GM21576 (cell line): ENCODE measurements at regions not wholly inside any gene's neighbourhood (a gene's known extent, or its start where the extent isn't known, plus 50 kb on each side); places are given as distances from the start of the nearest gene placed in this dataset.

ENCODE experiments used
- ATAC-seq: cut with Tn5 transposase; IDR thresholded peaks from one replicate; pipeline ENCODE4 v1.9.1; 2021; ENCODE audit warnings: mild to moderate bottlenecking, moderate library complexity; ENCODE audit not compliant: unreplicated experiment

GRCh38 chrX:129188231-129188630 is 335.1 kb downstream of the SMARCA1 start:
- no peak for ATAC-seq

DNA sequence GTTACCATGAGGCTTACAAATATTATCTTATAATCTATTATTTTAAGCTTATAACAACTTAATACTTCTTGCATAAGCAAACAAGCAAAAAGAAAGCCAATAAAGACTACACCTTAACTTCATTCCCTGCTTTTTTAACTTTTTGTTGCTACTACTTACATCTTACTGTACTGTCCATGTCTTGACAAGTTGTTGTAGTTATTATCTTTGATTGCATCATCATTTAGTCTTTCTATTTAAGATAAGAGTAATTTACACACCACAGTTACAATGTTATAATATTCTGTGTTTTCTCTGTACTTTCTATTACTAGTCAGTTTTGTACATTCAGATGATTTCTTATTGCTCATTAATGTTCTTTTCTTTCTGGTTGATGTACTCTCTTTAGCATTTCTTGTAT is 346.6 kb downstream of the SMARCA1 start:
- ATAC-seq: no peak

DNA sequence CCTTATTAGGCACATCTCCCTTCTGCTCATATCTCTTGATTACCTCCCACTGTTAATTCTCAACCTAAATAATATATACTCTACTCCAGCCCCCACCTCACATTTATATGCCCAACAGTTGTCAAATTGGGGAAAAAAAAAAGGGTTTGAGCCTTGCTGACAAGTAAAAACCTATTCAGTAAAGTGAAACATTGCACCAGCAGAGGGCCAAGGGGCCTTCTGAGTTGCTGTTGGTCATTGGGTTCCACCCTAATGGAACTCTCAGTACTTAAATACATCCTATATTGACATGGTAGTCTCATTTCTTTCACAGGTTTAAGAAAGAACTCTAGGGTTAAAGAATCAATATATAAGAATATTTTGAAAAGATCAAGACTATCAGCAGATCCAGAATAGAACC is 362.2 kb downstream of the SMARCA1 start:
- ATAC-seq: no peak

GRCh38 chrX:129158505-129158904 is 364.8 kb downstream of the SMARCA1 start:
- no peak for ATAC-seq

DNA sequence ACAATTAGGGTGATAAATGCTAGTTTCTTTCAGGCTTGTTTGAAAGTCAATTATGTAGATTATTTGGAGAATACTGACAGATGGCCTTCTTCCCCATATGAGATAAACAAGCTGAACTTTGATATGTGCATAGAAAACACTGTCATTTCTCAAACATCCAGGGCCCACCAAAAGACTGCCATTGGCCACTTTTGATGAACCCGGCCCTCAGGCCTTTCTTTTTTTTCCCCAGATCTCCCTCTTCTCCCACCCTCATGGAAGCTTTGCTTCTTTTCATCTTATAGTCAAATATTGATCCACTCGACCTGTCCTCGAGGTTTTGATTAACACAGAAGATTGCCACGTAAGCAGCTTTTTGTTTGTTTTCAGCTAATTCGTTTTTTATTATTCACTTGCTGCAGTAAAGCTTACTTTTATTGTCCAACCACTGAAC is 377.4 kb downstream of the SMARCA1 start:
- ATAC-seq: no peak

DNA sequence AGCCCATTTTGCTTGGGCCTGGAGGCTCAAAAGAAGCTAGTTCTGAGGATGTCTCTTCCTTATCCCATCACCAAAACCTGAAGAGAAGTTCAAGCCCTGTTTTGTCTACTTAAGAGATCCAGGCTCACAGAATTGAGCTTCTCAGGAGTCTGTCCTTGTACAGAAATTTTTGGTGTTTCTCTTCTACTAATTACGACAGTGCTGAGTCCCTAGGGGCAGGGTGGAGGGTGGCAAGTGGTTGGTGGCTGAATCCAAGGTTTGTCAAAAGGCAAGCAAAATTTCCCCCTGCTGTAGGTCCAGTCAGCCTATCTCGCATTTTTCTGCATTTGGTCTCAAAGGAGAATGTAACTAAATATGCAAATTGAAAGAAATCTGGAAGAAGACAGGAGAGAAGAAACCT is 377.9 kb downstream of the SMARCA1 start:
- no peak for ATAC-seq

DNA sequence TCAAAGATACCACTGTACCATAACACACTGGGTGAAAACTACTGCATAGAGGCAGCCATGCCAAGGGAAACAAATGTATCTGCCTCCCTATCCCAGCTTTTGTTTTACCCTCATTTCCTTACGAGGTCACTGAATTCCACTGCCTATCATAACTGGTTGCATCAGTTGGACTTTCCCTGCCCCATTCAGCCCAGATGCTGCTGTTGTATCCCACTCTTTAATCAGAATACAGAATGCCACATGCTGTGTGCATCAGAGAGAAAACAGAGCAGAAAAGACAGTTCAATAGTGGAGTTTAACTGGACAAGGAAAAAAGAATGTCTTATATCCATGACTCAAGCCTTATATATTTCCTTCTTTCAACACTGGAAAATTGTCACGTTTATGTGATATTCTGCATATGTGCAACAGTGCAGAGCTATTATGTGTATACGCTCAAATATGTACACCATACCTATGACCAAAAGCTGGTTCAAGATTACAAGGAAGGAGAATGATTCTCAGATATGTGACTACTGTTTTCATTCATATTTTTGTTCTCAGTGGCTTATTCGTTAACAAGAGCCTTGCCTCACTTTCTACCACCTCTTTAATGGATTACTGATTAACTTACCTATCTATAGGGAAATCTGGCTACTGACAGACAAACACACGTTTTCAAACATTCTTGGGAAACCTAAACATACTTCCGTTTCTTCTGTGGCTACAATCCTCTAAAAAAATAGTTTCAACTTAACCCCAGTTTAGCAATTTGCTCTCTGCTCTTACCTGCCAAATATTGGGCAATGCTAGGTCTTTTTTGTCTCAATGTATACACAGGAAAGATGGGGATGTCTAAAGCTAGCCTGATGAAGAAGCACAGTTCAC is 378.9 kb downstream of the SMARCA1 start:
- no peak for ATAC-seq

- ATAC-seq: no peak
These were observed 383.3 kb downstream of the SMARCA1 start for GRCh38 chrX:129139837-129140598.

DNA sequence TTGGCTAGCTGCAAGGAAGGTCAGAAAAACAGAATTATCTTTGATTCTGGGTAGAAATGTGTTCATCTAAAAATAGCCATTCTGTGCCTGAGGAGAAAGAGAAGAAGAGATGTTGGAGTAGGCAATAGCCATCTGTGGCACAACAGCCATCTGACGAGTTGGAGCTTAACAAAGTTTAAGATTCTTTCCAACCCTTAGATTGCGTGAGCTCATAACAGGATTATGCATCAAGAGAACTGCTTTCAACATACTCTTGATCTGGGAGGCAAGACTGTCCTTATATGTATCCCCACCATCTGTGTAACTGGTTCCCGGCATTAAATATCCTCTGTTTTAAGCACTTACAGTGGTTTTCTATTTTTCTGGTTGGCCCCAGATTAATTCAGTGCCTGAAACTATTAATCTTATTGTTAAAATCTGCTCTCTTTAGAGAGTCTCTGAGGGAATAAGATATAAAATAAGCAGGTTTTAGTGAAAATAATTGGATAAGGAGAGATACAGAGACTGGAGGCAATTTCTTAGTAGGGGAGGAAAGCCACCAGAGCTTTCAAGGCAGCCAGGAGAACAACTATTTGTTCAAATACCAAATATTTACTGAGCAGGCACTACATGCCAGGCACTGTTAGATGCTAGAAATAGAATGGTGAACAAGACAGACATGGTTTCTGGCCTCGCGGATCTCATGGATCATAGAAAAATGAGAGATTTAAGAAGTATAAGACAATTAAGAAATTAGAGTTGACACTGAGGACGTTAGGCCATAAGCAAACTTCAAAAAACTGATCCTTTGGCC is 398.0 kb downstream of the SMARCA1 start:
- ATAC-seq: no peak

GRCh38 chrX:129123795-129124194 is 399.5 kb downstream of the SMARCA1 start:
- no peak for ATAC-seq

- no peak for ATAC-seq
These were observed 406.4 kb downstream of the SMARCA1 start for GRCh38 chrX:129116676-129117470.

- no peak for ATAC-seq
These were observed 407.4 kb downstream of the SMARCA1 start for GRCh38 chrX:129115935-129116334.

DNA sequence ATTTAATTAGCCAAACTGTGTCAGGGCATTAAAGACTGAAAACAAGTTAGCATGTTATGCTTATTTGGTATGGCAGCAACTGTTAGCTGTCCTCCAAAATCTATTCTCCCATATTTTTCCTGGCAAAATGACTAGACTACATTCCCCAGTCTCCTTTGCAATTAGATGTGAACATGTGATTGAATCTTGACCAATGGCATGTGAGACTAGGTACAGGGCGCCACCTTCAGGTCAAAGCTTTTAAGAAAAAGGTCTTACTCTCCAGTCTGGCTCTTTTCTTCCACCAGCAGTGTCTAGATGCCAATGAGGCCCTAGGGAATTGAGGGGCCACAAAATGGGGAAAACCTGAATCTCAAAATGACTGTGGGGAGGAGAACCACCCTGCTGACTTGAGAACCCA is 408.2 kb downstream of the SMARCA1 start:
- ATAC-seq: peak; percentile 95

GRCh38 chrX:129111081-129111798 is 412.1 kb downstream of the SMARCA1 start:
- ATAC-seq: no peak

DNA sequence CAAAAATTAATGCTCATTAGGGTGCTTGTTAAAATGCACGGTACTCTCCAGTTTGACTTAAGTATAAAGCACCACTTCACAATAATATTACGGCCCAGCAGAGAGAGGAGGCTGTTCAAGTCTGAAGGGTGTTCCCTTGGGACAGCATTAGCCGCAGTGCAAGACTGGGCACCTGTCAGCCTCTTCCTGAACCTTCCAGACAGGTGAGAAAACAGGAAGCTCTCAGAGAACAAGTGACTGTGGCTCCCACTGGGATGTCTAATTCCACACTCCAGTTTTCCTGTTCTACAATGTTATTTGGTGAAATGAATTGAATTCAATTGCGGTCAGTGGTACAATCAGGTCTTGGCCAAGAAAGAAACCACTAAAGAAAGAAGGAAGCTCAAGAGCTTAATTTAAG is 414.4 kb downstream of the SMARCA1 start:
- ATAC-seq: no peak

- no peak for ATAC-seq
These were observed 424.1 kb downstream of the SMARCA1 start for GRCh38 chrX:129099207-129099606.

DNA sequence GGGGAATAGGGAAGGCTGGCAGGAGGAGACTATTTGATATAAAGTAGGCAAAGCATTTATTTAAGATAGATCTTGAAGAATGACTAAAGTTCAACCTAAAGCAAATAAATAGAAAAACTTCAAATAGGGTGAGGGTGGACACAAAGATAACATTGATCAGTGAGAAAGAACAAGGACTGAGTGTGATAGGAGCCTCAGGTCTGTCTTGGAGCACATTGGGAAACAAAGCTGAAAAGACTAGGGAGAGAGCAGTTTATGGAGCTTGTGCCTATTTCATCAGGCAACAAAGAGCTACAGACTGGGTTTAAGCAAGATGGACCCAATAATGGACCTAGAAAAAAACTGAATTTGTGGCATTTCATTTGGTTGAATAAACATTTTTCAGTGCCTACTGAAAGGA is 425.6 kb downstream of the SMARCA1 start:
- no peak for ATAC-seq

DNA sequence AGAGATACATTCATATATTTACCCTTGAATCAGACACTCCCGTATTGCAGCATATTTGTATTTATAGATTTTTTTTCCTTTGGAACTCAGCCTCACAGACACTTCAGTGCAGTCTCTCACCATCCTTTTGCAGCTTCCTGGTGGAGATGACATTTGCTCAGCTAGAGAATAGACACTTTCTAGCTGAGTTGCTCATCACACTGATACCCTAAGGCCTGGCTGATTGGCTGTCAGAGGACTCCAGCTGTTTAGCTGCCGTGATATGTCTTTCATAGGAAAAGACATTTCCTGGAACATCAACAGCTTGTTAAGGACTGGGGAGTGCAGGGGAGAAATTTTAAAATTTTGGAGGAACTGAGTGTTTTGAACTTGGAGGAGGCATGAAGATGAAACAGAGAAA is 429.6 kb downstream of the SMARCA1 start:
- ATAC-seq: no peak

- no peak for ATAC-seq
These were observed 430.5 kb downstream of the SMARCA1 start for GRCh38 chrX:129092757-129093156.

DNA sequence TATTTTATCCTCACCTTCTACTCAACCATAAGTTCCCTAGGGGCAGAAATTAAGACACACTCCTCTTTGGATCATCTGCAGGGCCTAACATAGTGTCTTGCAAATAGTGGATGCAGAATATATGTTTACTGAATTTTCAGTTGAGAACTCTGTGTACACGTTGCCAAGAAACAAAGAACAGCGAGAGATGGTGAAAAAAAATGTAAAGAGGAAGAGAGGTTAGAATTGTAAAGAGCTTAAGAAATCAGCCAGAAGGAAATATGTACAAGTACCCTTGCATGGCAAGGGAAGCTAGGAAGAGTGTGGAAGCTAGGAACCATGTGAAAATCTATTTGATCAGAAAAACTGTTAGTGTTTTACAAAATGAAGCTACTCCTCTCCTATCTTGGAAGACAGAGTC is 431.0 kb downstream of the SMARCA1 start:
- ATAC-seq: no peak
